ENCODE measurements at regions not wholly inside any gene's neighbourhood (a gene's known extent, or its start where the extent isn't known, plus 50 kb on each side); places are given as distances from the start of the nearest gene placed in this dataset.

- TF ChIP-seq, protein P1, sequence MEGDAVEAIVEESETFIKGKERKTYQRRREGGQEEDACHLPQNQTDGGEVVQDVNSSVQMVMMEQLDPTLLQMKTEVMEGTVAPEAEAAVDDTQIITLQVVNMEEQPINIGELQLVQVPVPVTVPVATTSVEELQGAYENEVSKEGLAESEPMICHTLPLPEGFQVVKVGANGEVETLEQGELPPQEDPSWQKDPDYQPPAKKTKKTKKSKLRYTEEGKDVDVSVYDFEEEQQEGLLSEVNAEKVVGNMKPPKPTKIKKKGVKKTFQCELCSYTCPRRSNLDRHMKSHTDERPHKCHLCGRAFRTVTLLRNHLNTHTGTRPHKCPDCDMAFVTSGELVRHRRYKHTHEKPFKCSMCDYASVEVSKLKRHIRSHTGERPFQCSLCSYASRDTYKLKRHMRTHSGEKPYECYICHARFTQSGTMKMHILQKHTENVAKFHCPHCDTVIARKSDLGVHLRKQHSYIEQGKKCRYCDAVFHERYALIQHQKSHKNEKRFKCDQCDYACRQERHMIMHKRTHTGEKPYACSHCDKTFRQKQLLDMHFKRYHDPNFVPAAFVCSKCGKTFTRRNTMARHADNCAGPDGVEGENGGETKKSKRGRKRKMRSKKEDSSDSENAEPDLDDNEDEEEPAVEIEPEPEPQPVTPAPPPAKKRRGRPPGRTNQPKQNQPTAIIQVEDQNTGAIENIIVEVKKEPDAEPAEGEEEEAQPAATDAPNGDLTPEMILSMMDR (IDR thresholded peaks at IDR 0.05), result no peak
- no peak for TF ChIP-seq POLR2A (IDR thresholded peaks at IDR 0.05)
These were observed 377.5 kb downstream of the GPATCH2 start for GRCh38 chr1:217253351-217253750.
